H1 (cell line): ENCODE measurements at regions not wholly inside any gene's neighbourhood (a gene's known extent, or its start where the extent isn't known, plus 50 kb on each side); places are given as distances from the start of the nearest gene placed in this dataset.

Experiments used
- BACH1 ChIP-seq: IDR thresholded peaks from 2 replicates; pipeline ENCODE4 v1.6.1; 2012; ENCODE audit warnings: low read length, improper control_type of control experiment
- BCL11A ChIP-seq, 2 experiments: IDR thresholded peaks; one replicate each; pipeline ENCODE4 v1.6.1; 2011; ENCODE audit warnings: low read depth in 2 of 2, low read length in 2 of 2, mild to moderate bottlenecking in 2 of 2
- EP300 ChIP-seq, 2 experiments: IDR thresholded peaks; 1 replicate in 1 of 2; 2 replicates in 1 of 2; pipeline ENCODE4 v1.6.1; 2011 to 2012; ENCODE audit warnings: low read depth in 2 of 2, low read length in 2 of 2, mild to moderate bottlenecking in 2 of 2, borderline replicate concordance in 1 of 2, inconsistent platforms in 1 of 2, moderate library complexity in 1 of 2
- EZH2 ChIP-seq: fragments of 200-600 bp; sonication (generic); IDR thresholded peaks from 2 replicates; pipeline ENCODE4 v1.7.1; 2012; ENCODE audit warnings: low read depth, mild to moderate bottlenecking, moderate library complexity, low read length, inconsistent platforms; ENCODE audit not compliant: severe bottlenecking
- HDAC6 ChIP-seq: IDR thresholded peaks from one replicate; pipeline ENCODE4 v1.7.1; 2012; ENCODE audit warnings: low read depth, mild to moderate bottlenecking, inconsistent platforms, low read length, moderate library complexity
- NANOG ChIP-seq: IDR thresholded peaks from 2 replicates; pipeline ENCODE4 v1.6.1; 2011; ENCODE audit warnings: low read length, low read depth, mild to moderate bottlenecking, inconsistent platforms; ENCODE audit not compliant: insufficient read depth, poor library complexity, severe bottlenecking
- POLR2AphosphoS5 ChIP-seq: IDR thresholded peaks from 2 replicates; pipeline ENCODE4 v1.6.1; 2011; ENCODE audit warnings: low read depth, low read length
- RAD21 ChIP-seq, 2 experiments: IDR thresholded peaks in 1 of 2; conservative IDR thresholded peaks in 1 of 2; 2 replicates each; pipeline ENCODE4 v1.6.1; 2011; ENCODE audit warnings: low read depth in 2 of 2, low read length in 2 of 2, improper control_type of control experiment in 1 of 2, inconsistent platforms in 1 of 2, mild to moderate bottlenecking in 1 of 2, moderate library complexity in 1 of 2
- RNF2 ChIP-seq: fragments of 200-900, 300-1000 bp; sonication (generic); IDR thresholded peaks from 2 replicates; pipeline ENCODE4 v1.7.1; 2016; ENCODE audit warnings: borderline replicate concordance, low read depth, mild to moderate bottlenecking, antibody characterized with exemption, low read length; ENCODE audit not compliant: poor library complexity, severe bottlenecking; ENCODE audit errors: missing control alignments
- SIN3A ChIP-seq, 2 experiments: IDR thresholded peaks in 1 of 2; conservative IDR thresholded peaks in 1 of 2; 2 replicates each; pipeline ENCODE4 v1.6.1; 2011 to 2012; ENCODE audit warnings: low read length in 2 of 2, improper control_type of control experiment in 1 of 2, low read depth in 1 of 2, mild to moderate bottlenecking in 1 of 2
- TEAD4 ChIP-seq: IDR thresholded peaks from 2 replicates; pipeline ENCODE4 v1.6.1; 2012; ENCODE audit warnings: low read depth, low read length, inconsistent platforms, mixed read lengths
- TF ChIP-seq, protein P1 (sequence below), 3 experiments: IDR thresholded peaks; 1 replicate in 2 of 3; 2 replicates in 1 of 3; pipeline versions ENCODE4 v1.5.1 to v1.6.1; 2011; ENCODE audit warnings: low read length in 3 of 3, mild to moderate bottlenecking in 3 of 3, inconsistent platforms in 2 of 3, low read depth in 1 of 3, moderate library complexity in 1 of 3; ENCODE audit not compliant: insufficient read depth in 1 of 3; ENCODE audit errors: control extremely low read depth in 1 of 3

DNA sequence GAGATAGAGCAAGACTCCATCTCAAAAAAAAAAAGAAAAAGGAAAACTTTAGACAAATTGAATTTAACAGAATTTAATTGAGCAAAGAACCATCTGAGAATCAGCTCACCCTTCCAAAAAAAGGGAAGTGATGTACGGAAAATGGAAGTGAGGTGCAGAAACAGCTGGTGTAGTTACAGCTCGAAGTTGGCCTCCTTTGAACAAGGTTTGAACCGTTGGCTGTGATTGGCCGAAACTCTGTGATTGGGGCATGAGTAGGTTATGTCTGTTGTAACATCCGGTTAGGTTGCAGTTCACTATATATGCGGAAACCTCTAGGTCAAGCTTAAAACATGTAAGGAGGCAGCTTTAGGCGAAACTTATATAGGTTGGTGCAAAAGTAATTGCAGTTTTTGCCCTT is 97.9 kb upstream of the KIF26B start:
- no peak for TF ChIP-seq EZH2
- no peak for TF ChIP-seq NANOG
- no peak for TF ChIP-seq TEAD4
- TF ChIP-seq SIN3A (conservative IDR thresholded peaks at IDR 0.05 in 1 of 2, IDR thresholded peaks at IDR 0.05 in 1 of 2; ENCODE audit: low read depth in 1 of 2, low read length in 2 of 2), result no peak
- no peak for TF ChIP-seq EP300 (IDR thresholded peaks at IDR 0.05; ENCODE audit: borderline replicate concordance in 1 of 2, low read depth in 2 of 2, low read length in 2 of 2)
- TF ChIP-seq, protein P1, sequence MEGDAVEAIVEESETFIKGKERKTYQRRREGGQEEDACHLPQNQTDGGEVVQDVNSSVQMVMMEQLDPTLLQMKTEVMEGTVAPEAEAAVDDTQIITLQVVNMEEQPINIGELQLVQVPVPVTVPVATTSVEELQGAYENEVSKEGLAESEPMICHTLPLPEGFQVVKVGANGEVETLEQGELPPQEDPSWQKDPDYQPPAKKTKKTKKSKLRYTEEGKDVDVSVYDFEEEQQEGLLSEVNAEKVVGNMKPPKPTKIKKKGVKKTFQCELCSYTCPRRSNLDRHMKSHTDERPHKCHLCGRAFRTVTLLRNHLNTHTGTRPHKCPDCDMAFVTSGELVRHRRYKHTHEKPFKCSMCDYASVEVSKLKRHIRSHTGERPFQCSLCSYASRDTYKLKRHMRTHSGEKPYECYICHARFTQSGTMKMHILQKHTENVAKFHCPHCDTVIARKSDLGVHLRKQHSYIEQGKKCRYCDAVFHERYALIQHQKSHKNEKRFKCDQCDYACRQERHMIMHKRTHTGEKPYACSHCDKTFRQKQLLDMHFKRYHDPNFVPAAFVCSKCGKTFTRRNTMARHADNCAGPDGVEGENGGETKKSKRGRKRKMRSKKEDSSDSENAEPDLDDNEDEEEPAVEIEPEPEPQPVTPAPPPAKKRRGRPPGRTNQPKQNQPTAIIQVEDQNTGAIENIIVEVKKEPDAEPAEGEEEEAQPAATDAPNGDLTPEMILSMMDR (IDR thresholded peaks at IDR 0.05; ENCODE audit: control extremely low read depth in 1 of 3, insufficient read depth in 1 of 3, low read depth in 1 of 3, low read length in 3 of 3), result no peak
- no peak for TF ChIP-seq BACH1
- no peak for TF ChIP-seq POLR2AphosphoS5
- TF ChIP-seq HDAC6, result no peak
- TF ChIP-seq RAD21 (IDR thresholded peaks at IDR 0.05 in 1 of 2, conservative IDR thresholded peaks at IDR 0.05 in 1 of 2; ENCODE audit: low read depth in 2 of 2, low read length in 2 of 2), result no peak
- no peak for TF ChIP-seq RNF2
- TF ChIP-seq BCL11A (IDR thresholded peaks at IDR 0.05; ENCODE audit: low read depth in 2 of 2, low read length in 2 of 2), result no peak
